Smooth muscle cell (in vitro differentiated cells): ENCODE measurements at regions not wholly inside any gene's neighbourhood (a gene's known extent, or its start where the extent isn't known, plus 50 kb on each side); places are given as distances from the start of the nearest gene placed in this dataset.
A peak's percentile ranks its signal among the peaks of the same experiment; 100 is the strongest.

ENCODE experiments used
- DNase-seq: peaks from one replicate; lab custom pipeline; 2025; ENCODE audit not compliant: unreplicated experiment; lab: John Stamatoyannopoulos, UW
- H2AFZ ChIP-seq: fragments of 200-600 bp; sonication (generic); 2 replicates; pipeline ENCODE4 v1.6.0; 2016; ENCODE audit warnings: antibody characterized with exemption, low read depth, mild to moderate bottlenecking
- H3F3A ChIP-seq: fragments of 200-600 bp; sonication (generic); 2 replicates; pipeline ENCODE4 v1.6.0; 2017; ENCODE audit warnings: antibody characterized with exemption, low read depth
- H3K27ac ChIP-seq: fragments of 200-600 bp; sonication (generic); 2 replicates; pipeline ENCODE4 v1.5.1; 2016; ENCODE audit warnings: low read depth, mild to moderate bottlenecking
- H3K27me3 ChIP-seq: fragments of 200-600 bp; sonication (generic); 2 replicates; pipeline ENCODE4 v1.6.1; 2016; ENCODE audit warnings: low read depth, mild to moderate bottlenecking
- H3K36me3 ChIP-seq: fragments of 200-600 bp; sonication (generic); 2 replicates; pipeline ENCODE4 v1.5.1; 2016; ENCODE audit warnings: low read depth
- H3K4me1 ChIP-seq: fragments of 200-600 bp; sonication (generic); 2 replicates; pipeline ENCODE4 v1.5.1; 2016; ENCODE audit warnings: low read depth
- H3K4me2 ChIP-seq: fragments of 200-600 bp; sonication (generic); 2 replicates; pipeline ENCODE4 v1.6.0; 2016; ENCODE audit warnings: mild to moderate bottlenecking
- H3K4me3 ChIP-seq: fragments of 200-600 bp; sonication (generic); 2 replicates; pipeline ENCODE4 v1.5.1; 2016; ENCODE audit warnings: mild to moderate bottlenecking
- H3K79me2 ChIP-seq: fragments of 200-600 bp; sonication (generic); 2 replicates; pipeline ENCODE4 v1.6.0; 2016; ENCODE audit warnings: low read depth, mild to moderate bottlenecking
- H3K9ac ChIP-seq: fragments of 200-600 bp; sonication (generic); 2 replicates; pipeline ENCODE4 v1.6.0; 2016; ENCODE audit warnings: low read depth
- H3K9me3 ChIP-seq: fragments of 200-600 bp; sonication (generic); replicated peaks from 2 replicates; pipeline ENCODE4 v1.5.1; 2016; ENCODE audit warnings: low read depth
- H4K20me1 ChIP-seq: fragments of 200-600 bp; sonication (generic); 2 replicates; pipeline ENCODE4 v1.6.0; 2016; ENCODE audit warnings: low read depth
- WGBS: methylation state at CpG from one replicate; pipeline ENCODE4 v1.1.7; 2016; ENCODE audit warnings: low lambda C conversion rate; 5-methylcytosine and 5-hydroxymethylcytosine counted together
- TF ChIP-seq, protein P1 (sequence below): fragments of 200-600 bp; sonication (generic); IDR thresholded peaks from 2 replicates; pipeline ENCODE4 v1.5.1; 2017; ENCODE audit warnings: borderline replicate concordance, mild to moderate bottlenecking, antibody characterized with exemption; ENCODE audit not compliant: insufficient read depth, poor library complexity, severe bottlenecking

- Histone ChIP-seq H3K4me1 (no peaks in the 10 kb centered on the region), H3F3A (no peaks in the 10 kb centered on the region), H3K27me3 (no peaks in the 10 kb centered on the region), H3K27ac (no peak overlapping the region), H2AFZ (no peak overlapping the region), H3K9me3 (no peaks in the 10 kb centered on the region), H3K79me2 (no peaks in the 10 kb centered on the region), H3K4me3 (no peak overlapping the region), H3K4me2 (no peak overlapping the region), H4K20me1 (no peaks in the 10 kb centered on the region), H3K9ac (no peak overlapping the region), H3K36me3 (no peaks in the 10 kb centered on the region)
- 87% methylated on average over 3 of the region's 3 CpGs for WGBS
- no peak for DNase-seq
- TF ChIP-seq, protein P1, sequence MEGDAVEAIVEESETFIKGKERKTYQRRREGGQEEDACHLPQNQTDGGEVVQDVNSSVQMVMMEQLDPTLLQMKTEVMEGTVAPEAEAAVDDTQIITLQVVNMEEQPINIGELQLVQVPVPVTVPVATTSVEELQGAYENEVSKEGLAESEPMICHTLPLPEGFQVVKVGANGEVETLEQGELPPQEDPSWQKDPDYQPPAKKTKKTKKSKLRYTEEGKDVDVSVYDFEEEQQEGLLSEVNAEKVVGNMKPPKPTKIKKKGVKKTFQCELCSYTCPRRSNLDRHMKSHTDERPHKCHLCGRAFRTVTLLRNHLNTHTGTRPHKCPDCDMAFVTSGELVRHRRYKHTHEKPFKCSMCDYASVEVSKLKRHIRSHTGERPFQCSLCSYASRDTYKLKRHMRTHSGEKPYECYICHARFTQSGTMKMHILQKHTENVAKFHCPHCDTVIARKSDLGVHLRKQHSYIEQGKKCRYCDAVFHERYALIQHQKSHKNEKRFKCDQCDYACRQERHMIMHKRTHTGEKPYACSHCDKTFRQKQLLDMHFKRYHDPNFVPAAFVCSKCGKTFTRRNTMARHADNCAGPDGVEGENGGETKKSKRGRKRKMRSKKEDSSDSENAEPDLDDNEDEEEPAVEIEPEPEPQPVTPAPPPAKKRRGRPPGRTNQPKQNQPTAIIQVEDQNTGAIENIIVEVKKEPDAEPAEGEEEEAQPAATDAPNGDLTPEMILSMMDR, result no peak
Observed at GRCh38 chr11:127230392-127230791, 229.8 kb upstream of the KIRREL3 start.

DNA sequence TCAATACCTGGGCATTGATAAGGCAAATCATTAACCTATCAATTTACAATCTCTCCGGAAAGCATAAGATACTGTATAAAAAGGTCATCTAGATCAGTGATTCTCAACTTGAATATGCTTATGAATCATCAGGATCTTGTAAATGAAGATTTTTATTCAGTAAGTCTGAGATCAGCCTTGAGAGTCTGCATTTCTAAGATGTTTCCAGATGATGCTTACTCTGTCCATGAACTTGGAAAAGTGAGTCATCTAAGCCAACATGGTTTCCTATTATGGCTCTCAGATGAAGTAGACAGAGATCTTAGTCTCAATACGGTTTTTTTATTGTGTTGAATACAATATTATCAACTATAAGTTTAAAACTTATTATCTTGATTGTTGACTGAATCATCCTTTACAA, 226.4 kb upstream of the KIRREL3 start:
- H3K27me3 ChIP-seq, result no peaks in the 10 kb centered on the region
- no peaks in the 10 kb centered on the region for H3K79me2 ChIP-seq
- no peaks in the 10 kb centered on the region for H3K36me3 ChIP-seq
- no peaks in the 10 kb centered on the region for H3K9me3 ChIP-seq
- no peaks in the 10 kb centered on the region for H3K4me1 ChIP-seq
- no peak for DNase-seq
- H4K20me1 ChIP-seq, result no peaks in the 10 kb centered on the region
- H3K4me3 ChIP-seq, result no peak overlapping the region
- peak overlapping the region; percentile 27 for H3K27ac ChIP-seq
- no peak overlapping the region for H2AFZ ChIP-seq
- no peak overlapping the region for H3K4me2 ChIP-seq
- no peak overlapping the region for H3K9ac ChIP-seq
- WGBS, result 76% methylated on average over 2 of the region's 2 CpGs
- H3F3A ChIP-seq, result no peaks in the 10 kb centered on the region
- TF ChIP-seq, protein P1, result no peak

DNA sequence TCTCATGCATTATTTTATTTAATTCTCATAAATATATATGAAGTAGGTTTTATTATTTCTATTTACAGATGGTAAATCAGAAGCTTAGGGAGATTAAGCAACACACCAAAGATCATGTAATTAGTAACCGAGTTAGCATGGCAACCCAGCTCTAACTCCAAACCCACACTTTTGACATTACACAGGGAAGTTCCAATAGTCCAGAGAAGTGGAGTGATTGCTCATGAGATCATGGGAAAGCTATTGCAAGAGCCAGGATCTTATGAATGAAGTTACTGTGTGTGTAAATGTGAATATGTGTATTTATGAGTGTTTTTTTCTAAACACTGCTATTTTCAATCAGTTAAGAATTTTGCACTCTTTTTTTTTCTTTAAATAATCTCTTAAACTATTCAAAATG, 225.8 kb upstream of the KIRREL3 start:
- Histone ChIP-seq H3K27ac (peak overlapping the region; percentile 27), H3K27me3 (no peaks in the 10 kb centered on the region)

DNA sequence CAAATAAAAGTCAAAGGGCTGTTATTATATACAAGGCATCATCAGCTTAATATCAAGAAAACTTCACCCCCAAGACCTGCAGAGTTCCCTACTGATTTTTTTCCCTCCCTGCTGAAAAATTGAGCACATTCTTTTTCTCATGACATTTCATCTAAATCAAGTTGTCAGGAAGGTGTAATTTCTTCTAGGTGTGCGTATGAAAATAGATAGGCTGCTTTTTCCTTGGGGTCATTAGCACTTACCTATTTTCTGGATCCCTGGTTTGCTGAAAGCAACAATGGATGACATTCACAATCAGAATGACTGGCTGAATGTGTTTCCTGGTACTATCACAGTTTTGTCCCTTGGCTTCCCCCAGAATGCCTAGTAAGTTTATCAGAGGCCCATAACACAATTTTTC, 225.0 kb upstream of the KIRREL3 start:
- Histone ChIP-seq H3K4me3 (no peak overlapping the region), H3K36me3 (no peaks in the 10 kb centered on the region), H4K20me1 (no peaks in the 10 kb centered on the region), H3K9ac (no peak overlapping the region), H2AFZ (no peak overlapping the region), H3F3A (no peaks in the 10 kb centered on the region), H3K4me1 (no peaks in the 10 kb centered on the region), H3K27me3 (no peaks in the 10 kb centered on the region), H3K4me2 (no peak overlapping the region), H3K79me2 (no peaks in the 10 kb centered on the region), H3K9me3 (no peaks in the 10 kb centered on the region), H3K27ac (no peak overlapping the region)
- TF ChIP-seq, protein P1, result no peak
- WGBS, result 92% methylated on average over 1 of the region's 1 CpG
- DNase-seq, result no peak

More for the DNA sequence above, 225.8 kb upstream of the KIRREL3 start:
- TF ChIP-seq, protein P1, result no peak
- H3K9me3 ChIP-seq, result no peaks in the 10 kb centered on the region
- no peaks in the 10 kb centered on the region for H3K79me2 ChIP-seq
- H3K4me3 ChIP-seq, result no peak overlapping the region
- no peak overlapping the region for H3K9ac ChIP-seq
- no peaks in the 10 kb centered on the region for H3F3A ChIP-seq
- H3K36me3 ChIP-seq, result no peaks in the 10 kb centered on the region
- WGBS, result 73% methylated on average over 1 of the region's 1 CpG
- no peaks in the 10 kb centered on the region for H4K20me1 ChIP-seq
- H3K4me1 ChIP-seq, result no peaks in the 10 kb centered on the region
- H3K4me2 ChIP-seq, result no peak overlapping the region
- no peak overlapping the region for H2AFZ ChIP-seq
- DNase-seq, result no peak
